HG02852 (cell line): ENCODE measurements at regions not wholly inside any gene's neighbourhood (a gene's known extent, or its start where the extent isn't known, plus 50 kb on each side); places are given as distances from the start of the nearest gene placed in this dataset.
"Not testable (repeated sequence)": the region's sequence is repeated elsewhere in the genome, so short reads cannot be mapped to it uniquely, and the experiment has no call there.

Experiments used
- ATAC-seq: cut with Tn5 transposase; IDR thresholded peaks from one replicate; pipeline ENCODE4 v1.9.1; 2021; ENCODE audit warnings: mild to moderate bottlenecking, moderate library complexity; ENCODE audit not compliant: unreplicated experiment

- ATAC-seq = no peak
Observed at GRCh38 chr21:35818597-35818996, 241.7 kb downstream of the SETD4 start.

GRCh38 chr21:35814858-35815619, 245.3 kb downstream of the SETD4 start:
- ATAC-seq = no peak

- no peak for ATAC-seq
Observed at GRCh38 chr21:35812679-35813078, 247.6 kb downstream of the SETD4 start.

- ATAC-seq = no peak
Observed at GRCh38 chr21:35811191-35811806, 249.0 kb downstream of the SETD4 start.

- no peak for ATAC-seq
Observed at GRCh38 chr21:35810431-35810970, 249.8 kb downstream of the SETD4 start.

GRCh38 chr21:35801391-35801790, 258.9 kb downstream of the SETD4 start:
- no peak for ATAC-seq

GRCh38 chr21:35800796-35801385, 259.4 kb downstream of the SETD4 start:
- not testable (repeated sequence) for ATAC-seq

GRCh38 chr21:35796844-35797243, 263.5 kb downstream of the SETD4 start:
- no peak for ATAC-seq

GRCh38 chr21:35794527-35794926, 265.8 kb downstream of the SETD4 start:
- ATAC-seq = not testable (repeated sequence)

GRCh38 chr21:35792569-35793305, 267.6 kb downstream of the SETD4 start:
- ATAC-seq = no peak

- no peak for ATAC-seq
Observed at GRCh38 chr21:35791541-35792325, 268.6 kb downstream of the SETD4 start.

GRCh38 chr21:35783721-35784120, 276.6 kb downstream of the SETD4 start:
- no peak for ATAC-seq

GRCh38 chr21:35782667-35783066, 277.7 kb downstream of the SETD4 start:
- ATAC-seq = no peak

- ATAC-seq = no peak
Observed at GRCh38 chr21:35780983-35781382, 279.3 kb downstream of the SETD4 start.

GRCh38 chr21:35779690-35780570, 280.4 kb downstream of the SETD4 start:
- no peak for ATAC-seq

- ATAC-seq = no peak
Observed at GRCh38 chr21:35779167-35779566, 281.2 kb downstream of the SETD4 start.

GRCh38 chr21:35777081-35777480, 283.2 kb downstream of the SETD4 start:
- no peak for ATAC-seq

- ATAC-seq = no peak
Observed at GRCh38 chr21:35775778-35776544, 284.4 kb downstream of the SETD4 start.
